Pulmonary artery endothelial cell (primary cell): ENCODE measurements at regions not wholly inside any gene's neighbourhood (a gene's known extent, or its start where the extent isn't known, plus 50 kb on each side); places are given as distances from the start of the nearest gene placed in this dataset.

Experiments
- DNase-seq: peaks from one replicate; pipeline ENCODE4 v3.0.0-alpha.2; 2011; ENCODE audit warnings: low read depth, low spot score

DNA sequence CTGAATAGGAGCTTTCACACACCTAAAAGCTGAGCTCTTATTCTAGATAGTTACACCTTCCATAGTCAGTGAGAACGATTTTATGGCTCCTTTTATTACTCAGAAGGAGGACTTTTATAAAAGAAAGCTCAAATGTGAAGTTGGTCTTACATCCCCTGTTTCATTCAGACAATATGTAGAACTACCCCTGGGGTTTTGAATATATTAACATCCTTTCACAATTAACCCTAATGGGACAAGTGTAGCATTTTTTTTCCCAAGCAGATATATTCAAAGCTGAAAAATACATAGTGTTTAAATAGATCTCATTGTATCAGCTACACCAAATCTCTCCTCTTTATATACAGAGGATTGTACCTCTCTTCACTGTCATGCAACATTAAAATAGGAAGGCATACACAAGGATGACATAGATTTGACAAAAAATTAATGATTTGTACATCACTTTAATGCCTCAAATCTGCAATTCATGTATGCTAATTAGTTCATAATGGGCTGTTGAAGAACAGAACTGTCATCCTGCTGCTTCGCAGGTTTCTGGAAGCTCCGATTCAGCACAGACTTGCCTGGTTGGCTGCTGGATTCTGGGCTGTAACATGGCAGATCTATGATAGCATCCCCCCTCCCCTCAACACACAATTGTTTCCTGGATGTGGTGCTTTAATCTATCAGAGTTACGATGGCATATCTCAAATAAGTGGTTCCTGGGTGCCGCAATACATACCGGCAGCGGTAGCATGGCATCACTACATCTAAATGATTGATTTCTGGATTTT is 129.7 kb upstream of the PARD3B start:
- DNase-seq, result no peak

DNA sequence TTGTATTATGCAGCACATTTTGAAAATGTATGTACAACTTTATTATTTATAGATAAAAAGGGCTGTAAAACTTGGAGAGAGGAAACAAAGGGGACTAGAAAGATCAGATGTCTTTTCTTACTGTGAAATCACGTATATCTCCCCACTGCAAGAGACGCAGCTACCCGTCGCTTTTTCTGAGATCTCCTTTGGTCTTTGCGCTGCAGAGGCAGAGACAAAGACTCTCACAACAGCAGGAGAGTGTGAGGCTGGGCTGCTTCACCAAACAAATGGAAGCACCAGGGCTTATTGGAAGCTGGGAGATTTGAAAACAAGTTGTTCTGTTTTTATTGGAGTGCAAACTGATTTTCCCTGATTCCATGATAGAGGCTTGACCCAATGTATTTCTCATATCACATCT is 129.0 kb upstream of the PARD3B start:
- DNase-seq, result no peak

DNA sequence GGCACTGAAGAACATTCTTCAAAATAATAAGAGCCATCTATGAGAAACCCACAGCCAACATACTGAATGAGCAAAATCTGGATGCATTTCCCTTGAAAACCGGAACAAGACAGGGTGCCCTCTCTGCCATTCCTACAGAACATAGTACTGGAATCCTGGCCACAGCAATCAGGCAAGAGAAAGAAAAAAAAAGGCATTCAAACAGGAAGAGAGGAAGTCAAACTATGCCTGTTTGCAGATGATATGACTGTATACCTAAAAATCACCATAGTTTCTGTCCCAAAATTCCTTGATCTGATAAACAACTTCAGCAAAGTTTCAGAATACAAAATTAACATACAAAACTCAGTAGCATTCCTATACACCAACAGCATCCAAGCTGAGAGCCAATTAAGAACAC is 119.5 kb upstream of the PARD3B start:
- DNase-seq, result peak; percentile 76

DNA sequence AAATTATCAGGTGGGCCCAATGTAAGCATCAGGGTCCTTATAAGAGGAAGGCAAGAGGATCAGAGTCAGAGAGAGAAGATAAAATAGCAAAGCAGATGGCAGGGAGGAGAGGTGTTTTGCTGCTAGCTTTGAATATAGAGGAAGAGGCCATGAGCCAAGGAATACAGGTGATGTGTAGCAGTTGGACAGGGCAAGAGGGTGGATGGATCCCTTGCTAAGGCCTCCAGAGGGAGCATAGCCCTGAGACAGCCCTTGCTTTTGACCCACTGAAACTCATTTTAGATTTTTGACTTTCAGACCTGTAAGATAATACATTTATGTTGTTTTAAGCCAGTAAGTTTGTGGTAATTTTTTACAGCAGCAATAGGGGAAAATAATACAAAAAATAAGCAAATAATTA is 116.6 kb upstream of the PARD3B start:
- DNase-seq, result no peak

DNA sequence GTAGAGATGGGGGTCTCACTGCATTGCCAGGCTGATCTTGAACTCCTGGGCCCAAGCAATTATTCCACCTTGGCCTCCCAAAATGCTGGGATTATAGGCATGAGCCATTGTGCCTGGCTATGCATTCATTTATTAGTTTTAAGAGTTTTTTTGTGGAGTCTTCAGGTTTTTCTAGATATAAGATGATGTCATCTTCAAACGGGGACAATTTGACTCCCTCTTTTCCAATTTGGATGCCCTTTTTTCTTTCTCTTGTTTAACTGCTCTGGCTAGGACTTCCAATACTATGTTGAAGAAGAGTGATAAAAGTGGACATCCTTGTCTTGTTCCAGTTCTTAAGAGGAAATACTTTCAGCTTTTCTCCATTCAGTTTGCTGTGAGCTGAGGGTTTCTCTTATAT is 113.7 kb upstream of the PARD3B start:
- no peak for DNase-seq

DNA sequence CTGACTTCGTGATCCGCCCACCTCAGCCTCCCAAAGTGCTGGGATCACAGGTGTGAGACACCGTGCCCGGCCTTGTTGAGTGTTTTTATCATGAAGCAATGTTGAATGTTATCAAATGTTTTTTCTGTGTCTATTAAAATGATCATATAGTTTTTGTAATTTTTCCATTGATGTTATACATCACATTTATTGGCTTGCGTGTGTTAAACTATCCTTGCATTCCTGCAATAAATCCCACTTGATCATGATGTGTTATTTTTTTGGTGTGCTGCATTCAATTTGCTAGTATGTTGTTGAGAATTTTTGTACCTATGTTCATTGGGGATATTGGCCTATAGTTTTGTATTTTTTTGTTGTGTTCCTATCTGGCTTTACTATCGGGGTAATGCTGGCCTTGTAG is 113.1 kb upstream of the PARD3B start:
- no peak for DNase-seq

DNA sequence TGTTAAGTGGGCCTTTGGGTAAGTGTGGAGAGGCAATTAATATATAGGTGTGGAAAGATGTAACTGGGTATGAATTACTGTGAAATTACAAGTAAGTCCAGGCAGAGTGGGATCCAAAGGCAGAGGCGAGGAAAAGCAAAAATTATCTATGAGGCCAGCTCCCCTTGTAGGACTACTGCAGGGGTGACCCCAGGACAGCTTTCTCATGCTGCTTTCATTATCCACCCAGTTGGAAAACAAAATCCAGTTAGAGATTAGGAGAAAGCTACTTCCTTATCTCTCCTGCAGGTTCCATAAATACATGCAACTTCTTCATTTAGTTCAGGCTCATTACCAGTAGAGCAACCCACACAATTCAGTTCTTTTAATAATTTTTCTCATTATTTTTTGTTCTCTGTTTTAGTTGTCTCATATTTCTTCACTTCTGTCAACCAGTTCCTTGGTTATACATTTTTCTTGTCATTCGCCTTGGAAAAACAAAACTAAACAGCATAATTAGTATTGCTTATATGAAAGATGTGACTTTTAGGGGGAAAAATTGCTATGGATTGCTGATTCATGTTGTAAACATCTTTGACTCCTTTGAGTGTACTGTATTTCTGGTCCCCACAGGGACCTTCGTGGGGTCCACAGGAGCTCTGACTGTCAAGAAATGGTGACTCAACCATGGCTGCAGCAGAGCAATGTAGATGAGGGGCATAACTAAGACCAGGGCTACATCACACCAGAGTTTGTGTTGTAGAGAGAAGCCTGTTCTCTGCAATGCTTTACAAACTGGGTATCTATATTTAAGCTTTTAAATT is 110.4 kb upstream of the PARD3B start:
- DNase-seq, result no peak

DNA sequence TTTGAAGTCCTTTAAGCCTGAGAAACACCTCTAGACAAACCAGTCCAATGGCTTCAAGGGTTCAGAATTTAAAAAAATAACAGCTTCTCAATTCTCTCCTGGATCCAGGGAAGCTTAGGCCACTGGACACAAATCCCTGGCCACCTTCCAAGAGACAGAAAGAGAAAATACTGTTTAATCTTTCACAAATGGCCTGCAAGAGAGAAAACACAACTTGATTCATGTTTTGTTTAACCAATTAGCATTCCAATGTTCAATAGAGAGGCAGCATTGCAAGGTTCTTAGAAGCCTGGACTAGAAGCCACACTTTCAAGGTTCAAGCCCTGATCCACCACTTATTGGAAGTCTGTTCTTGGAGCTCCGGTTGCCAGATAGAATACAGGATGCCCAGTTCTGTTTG is 109.0 kb upstream of the PARD3B start:
- DNase-seq, result no peak

DNA sequence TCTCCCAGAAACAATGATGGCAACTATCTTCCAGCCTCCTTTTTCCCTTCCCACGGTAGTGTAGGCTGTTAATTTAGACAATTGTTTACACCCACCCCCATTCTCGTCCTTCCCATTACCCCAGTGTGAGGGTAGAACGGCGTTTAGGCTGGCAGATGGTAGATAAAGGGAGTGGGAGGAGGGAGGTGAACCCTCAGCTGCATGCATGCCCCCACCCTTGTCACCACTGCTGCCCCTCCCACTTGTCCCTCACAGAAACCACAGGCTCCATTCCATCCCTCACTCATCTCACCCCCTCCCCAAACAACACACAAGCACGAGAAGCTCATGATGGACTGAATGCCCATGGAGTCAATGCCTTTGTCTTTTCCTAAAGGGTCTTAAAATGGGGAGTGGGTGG is 107.9 kb upstream of the PARD3B start:
- DNase-seq, result no peak

DNA sequence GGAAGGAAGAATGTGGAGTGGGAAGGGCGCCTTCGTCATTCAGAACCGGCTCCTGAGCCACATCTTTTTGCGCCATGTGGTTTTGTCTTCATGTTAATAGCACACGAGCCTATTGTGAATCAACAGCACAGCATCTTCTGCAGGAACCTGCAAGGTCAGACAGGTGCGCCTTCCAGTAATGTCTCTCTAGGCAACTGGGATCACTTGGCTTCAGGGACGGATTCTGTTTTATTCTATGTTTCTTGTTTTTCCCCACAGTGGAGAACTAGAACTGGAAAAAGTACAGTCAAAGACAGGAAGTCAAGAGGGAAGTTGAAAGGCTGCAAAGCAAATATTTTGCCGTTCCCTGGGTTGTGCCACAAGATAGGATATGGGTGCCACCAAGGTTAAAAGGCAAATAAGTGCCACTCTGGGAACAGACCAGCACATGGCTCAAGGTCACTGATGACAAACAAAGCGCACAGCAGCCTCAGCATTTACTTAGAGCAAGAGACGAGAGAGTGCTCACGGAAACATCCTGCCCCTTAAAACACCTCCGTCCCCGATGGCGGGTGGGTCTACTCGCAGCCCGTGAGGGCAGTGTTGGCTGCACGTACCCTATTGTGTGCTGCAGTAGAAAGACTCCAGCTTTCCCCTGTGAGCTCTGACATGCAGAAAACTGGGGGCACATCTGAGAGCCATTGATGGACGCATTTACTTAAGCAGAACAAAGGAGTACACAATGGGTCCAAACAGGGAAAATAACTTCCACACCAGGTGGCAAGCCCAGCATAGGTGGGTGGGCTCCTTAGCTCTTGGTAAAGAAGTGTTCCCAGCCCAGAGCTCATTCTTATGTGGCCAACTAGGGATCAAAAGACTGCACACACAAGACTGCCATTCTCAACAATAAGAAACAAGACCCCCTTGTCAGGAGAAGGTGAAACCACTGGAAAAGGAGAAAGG is 107.2 kb upstream of the PARD3B start:
- no peak for DNase-seq

DNA sequence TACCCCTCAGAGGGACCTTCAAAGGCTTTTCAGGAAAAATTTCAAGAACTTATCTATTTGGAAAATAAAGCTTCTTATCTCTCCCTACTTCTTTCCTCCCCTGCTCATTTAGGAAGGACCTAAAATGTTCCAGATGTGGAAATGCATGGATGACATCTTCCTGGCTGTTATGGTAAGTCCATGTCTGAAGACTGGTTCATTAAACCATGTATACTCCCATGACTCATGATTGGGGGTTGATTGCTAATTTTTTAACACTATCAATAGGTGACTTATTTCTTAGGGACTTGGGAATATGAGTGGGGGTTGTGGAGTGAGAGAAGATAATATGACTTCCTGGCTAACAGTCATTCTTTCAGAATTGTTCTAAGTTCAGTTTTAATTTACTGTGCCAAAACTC is 104.0 kb upstream of the PARD3B start:
- DNase-seq, result no peak

DNA sequence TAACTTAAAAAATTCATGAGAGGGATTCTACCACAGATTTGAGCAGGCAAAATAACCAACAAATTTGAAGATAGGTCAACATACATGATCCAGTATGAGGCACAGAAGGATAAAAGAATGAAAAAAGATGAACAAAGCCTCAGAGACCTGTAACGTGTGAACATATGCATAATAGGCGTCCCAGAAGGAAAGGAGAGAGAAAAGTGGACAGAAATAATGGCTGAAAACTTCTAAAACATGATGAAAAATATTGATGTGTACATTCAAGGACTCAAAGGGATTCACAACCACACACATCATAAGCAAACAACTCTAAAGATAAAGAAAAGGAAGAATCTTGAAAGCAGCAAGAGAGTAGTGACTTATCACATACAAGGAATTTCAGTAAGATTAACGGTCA is 100.1 kb upstream of the PARD3B start:
- DNase-seq, result no peak

DNA sequence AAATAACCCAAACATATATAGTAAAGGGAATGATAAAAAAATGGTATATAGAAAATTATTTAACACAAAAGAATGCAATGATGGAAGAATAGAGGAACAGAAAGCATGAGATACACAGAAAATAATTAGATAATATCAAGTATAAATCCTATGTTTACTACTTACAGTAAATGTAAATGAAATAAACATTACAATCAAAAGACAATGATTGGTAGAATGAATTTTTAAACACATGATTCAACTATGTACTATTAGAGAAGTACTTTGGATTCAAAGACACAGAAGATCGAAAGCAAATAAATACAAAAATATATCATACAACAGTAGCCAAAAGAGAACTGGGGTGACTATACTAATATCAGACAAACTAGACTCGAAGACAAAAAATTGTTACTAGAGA is 97.6 kb upstream of the PARD3B start:
- DNase-seq, result no peak

DNA sequence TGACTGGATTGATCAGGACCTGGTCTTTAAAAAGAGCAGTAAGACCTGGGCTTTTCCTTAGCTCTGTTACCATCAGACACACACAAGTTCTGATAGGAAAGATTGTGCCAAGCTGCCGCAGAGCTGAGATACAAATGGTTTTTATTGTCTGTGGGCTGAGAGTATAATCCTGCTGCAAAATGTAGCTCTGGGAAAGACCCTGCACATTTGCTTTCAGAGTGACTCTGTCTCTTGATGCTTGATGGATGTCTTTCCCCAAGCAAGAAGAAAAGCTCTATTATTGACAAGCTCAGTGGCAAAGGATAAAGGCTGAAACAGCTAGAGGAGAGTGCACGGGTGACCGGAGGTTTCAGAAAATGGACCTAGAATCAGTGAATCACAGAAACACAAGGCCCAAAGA is 95.3 kb upstream of the PARD3B start:
- DNase-seq, result no peak

DNA sequence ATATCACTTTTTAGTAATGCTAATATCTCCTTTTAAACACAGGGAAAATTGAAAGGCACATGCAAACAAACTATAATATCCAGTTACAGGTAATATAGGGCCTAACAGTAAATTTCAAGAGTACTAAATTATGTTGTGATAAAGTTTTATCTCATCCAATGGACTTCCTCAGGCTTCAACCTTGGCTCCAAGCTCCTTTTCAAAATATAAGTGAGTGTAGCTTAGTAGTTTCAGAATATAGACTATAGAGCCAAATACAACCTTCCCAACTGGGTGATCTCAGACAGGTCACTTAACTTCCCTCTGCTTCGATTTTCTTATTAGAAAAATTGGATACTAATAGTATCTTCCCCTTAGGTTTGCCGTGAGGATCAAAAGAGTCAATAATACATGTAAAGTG is 93.5 kb upstream of the PARD3B start:
- no peak for DNase-seq

DNA sequence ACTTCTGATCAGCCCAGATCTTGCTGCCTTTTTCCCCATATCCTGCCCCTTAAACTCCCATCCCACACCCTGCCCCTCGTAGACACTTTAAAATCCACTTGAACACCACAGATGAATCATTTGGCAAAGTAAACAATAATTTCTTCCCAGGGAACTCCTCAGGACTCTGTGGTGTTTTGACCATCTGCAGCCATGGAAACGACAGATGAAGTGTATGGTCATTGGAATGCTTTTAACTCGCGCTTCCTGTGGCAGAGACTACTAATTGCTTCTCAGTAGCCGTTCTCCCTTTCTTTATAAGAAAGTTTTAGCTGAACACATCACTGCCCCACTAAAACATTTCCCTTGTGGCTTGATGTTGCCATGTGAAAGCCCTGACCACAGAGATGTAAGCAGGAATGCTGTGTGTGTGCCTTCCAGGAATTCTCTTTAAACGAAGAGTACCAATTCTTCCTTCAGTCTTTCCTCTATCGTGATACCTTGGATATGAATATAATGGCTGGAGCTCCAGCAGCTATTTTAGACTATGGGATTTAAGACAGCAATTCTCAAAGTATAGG is 92.7 kb upstream of the PARD3B start:
- peak; percentile 98 for DNase-seq

DNA sequence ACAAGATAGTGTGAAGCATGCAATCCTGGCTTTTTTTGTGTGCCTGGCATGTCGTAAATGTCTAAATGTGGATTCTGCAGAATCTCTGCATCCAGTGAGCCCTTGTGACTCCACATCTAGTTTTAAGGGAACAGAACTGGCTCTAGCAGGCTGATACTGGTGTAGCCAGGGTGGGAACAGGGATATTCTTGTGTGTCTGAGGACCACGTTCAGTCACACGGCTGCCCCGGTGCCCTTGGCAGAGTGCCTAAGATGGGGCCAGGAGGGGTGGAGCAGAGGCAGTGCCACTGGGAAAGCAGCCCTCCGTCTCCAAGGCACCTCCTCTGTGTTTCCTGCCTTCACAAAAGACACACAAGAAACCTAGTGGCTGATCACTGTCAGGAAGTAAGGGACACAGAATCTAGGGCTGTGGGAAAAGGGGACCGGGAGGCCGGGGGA is 91.5 kb upstream of the PARD3B start:
- DNase-seq, result peak; percentile 33

DNA sequence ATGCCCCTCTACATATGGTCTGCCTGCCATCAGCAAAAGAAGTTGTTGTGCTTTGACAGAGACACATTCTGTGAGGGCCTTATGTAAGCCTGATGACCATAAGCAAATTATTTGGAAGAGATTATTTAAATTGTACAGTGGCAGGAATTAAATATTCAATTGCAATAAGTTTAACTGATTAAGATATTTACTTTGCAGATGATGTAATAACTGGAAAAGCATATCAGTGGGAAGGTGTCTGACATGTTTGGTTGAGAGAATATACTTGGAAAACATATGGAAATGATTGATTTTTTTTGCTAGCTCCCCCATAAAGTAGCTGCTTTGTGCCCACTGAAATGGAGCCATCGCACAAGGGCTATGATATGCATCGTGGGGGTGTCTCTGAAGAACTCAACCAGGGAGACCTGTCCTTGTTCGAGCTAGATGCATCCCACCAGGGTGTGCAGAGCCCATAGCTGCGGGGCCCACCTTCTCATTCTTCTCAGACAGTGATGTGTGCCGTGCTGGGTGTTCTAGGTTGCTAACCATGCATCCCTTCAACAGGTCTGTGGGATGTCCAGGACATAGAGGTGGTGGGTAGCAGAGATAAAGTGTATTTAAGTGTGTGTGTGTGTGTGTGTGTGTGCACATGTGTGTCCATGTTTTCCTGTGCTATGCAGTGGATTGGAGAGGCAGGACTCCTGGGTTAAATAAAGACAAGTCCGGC is 90.4 kb upstream of the PARD3B start:
- no peak for DNase-seq

DNA sequence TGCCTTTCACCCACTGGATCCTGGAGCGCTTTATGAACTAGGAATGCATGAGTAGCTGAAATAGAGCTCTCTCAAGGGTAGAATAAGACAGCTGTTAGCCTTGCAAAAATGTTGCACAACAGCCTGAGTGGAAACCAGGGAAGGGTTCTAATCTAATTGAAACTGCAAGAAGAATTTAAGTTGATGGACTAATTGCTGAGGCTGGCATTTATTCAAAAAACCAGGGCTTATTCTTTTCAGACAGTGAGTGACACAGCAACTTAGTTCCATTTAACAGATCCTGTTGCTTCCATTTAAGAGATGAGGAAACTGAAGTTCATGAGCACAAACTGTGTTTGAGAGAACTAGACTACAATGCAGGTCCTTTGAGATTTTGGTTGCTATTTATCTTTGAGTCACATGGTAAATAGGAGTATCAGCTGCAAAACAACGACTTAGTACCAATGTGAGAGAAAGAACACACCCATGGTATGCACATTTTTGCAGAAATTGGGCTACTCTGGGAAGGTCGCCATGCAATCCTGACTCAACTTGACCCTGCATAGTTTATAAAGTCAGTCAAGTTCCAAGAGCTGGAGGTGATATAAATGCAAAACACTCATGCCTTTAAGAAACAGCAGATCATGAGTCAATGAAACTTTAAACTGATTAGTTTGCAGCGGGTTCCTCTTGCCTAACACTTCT is 76.4 kb upstream of the PARD3B start:
- DNase-seq, result no peak

DNA sequence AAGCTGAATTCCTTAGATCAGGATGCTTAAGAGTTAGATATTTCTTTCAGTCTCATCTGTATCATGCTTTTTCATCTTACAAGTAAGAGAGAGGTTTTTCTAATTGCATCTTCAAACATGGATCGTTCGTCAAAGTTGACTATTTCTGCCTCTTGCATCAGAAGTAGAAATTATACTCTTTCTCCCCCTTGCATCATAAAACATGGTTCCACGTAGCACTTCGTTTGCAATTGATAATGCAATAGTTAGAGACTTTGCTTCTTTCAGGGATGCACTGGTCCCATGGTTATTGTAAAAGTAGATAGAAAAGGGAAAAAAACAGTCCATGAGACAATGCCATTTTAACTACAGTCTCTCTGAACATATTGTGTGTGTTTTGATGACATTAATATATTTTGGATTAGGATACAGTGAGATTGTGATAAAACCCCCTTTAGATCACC is 75.1 kb upstream of the PARD3B start:
- no peak for DNase-seq
